ENCODE measurements at regions not wholly inside any gene's neighbourhood (a gene's known extent, or its start where the extent isn't known, plus 50 kb on each side); places are given as distances from the start of the nearest gene placed in this dataset.

DNA sequence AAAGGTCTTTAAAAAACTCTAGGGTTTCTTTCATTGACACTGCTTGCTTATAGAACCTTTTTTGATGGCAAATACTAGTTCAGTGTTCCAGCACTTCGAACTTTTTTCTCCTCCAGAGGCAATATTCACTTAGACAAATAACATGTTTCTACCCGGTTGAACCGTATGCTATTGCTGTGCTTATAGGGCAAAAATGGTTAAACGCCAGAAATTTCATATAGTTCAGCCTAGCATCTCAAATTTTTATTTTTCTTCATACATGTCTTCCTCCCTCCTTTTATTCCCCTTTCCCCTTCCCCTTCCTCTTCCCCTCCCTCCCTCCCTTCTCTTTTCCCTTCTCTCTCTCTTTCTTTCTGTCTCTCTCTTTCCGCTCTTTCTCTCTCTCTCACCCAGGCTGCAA, 96.9 kb upstream of the FSHR start:
- H3K27me3 ChIP-seq = no peaks in the 10 kb centered on the region
- H3K27ac ChIP-seq = no peak overlapping the region
- no peaks in the 10 kb centered on the region for H3K9me3 ChIP-seq
- TF ChIP-seq EP300 (IDR thresholded peaks at IDR 0.05; ENCODE audit: low read depth) (no peak), POLR2AphosphoS5 (IDR thresholded peaks at IDR 0.05) (no peak), POLR2A (IDR thresholded peaks at IDR 0.05) (no peak), CTCF (IDR thresholded peaks at IDR 0.05) (no peak)
- H3K36me3 ChIP-seq = no peaks in the 10 kb centered on the region
- 67 to 79% methylated on average over 5 of the region's 5 CpGs for WGBS, 2 donors (ENCODE audit: low coverage in 1 of 2)
- in situ Hi-C loops (cut with MboI; ENCODE audit: low pct_ligation_motif_present in 1 of 4, low pct_unique_long_range_greater_than_20kb in 1 of 4, low sequenced_read_pairs in 3 of 4) (no loop called here), intact Hi-C loops (cut with DNase I; ENCODE audit: low total_unique reads) (no loop called here)
- H3K4me3 ChIP-seq = no peak overlapping the region
- no peaks in the 10 kb centered on the region for H3K4me1 ChIP-seq
- no peak for DNase-seq

GRCh38 chr2:49248506-49248905, 94.2 kb upstream of the FSHR start:
- no peak for TF ChIP-seq CTCF (IDR thresholded peaks at IDR 0.05)
- TF ChIP-seq POLR2A (IDR thresholded peaks at IDR 0.05) = no peak
- no peak for TF ChIP-seq POLR2AphosphoS5 (IDR thresholded peaks at IDR 0.05)
- TF ChIP-seq EP300 (IDR thresholded peaks at IDR 0.05; ENCODE audit: low read depth) = no peak
- Histone ChIP-seq H3K27ac (no peak overlapping the region), H3K4me3 (no peak overlapping the region), H3K4me1 (no peaks in the 10 kb centered on the region), H3K36me3 (no peaks in the 10 kb centered on the region), H3K27me3 (no peaks in the 10 kb centered on the region), H3K9me3 (no peaks in the 10 kb centered on the region)
- in situ Hi-C loops (cut with MboI; ENCODE audit: low pct_ligation_motif_present in 1 of 4, low pct_unique_long_range_greater_than_20kb in 1 of 4, low sequenced_read_pairs in 3 of 4) (no loop called here), intact Hi-C loops (cut with DNase I; ENCODE audit: low total_unique reads) (no loop called here)
- DNase-seq = no peak
- 67 to 91% methylated on average over 1 of the region's 1 CpG for WGBS, 2 donors (ENCODE audit: low coverage in 1 of 2)

- Histone ChIP-seq H3K27ac (no peak overlapping the region), H3K4me1 (no peaks in the 10 kb centered on the region), H3K4me3 (no peak overlapping the region), H3K27me3 (no peaks in the 10 kb centered on the region), H3K36me3 (no peaks in the 10 kb centered on the region), H3K9me3 (no peaks in the 10 kb centered on the region)
- no peak for DNase-seq
- TF ChIP-seq EP300 (IDR thresholded peaks at IDR 0.05; ENCODE audit: low read depth) = no peak
- no peak for TF ChIP-seq POLR2A (IDR thresholded peaks at IDR 0.05)
- TF ChIP-seq POLR2AphosphoS5 (IDR thresholded peaks at IDR 0.05) = no peak
- no peak for TF ChIP-seq CTCF (IDR thresholded peaks at IDR 0.05)
- in situ Hi-C loops (cut with MboI; ENCODE audit: low pct_ligation_motif_present in 1 of 4, low pct_unique_long_range_greater_than_20kb in 1 of 4, low sequenced_read_pairs in 3 of 4) (no loop called here), intact Hi-C loops (cut with DNase I; ENCODE audit: low total_unique reads) (no loop called here)
These were observed 87.7 kb upstream of the FSHR start for GRCh38 chr2:49241991-49242390.

GRCh38 chr2:49241501-49241900, 87.2 kb upstream of the FSHR start:
- no peak for DNase-seq
- no peaks in the 10 kb centered on the region for H3K4me1 ChIP-seq
- no peak overlapping the region for H3K27ac ChIP-seq
- intact Hi-C loops (cut with DNase I; ENCODE audit: low total_unique reads) = no loop called here
- H3K9me3 ChIP-seq = no peaks in the 10 kb centered on the region
- TF ChIP-seq EP300 (IDR thresholded peaks at IDR 0.05; ENCODE audit: low read depth) = no peak
- no peak for TF ChIP-seq POLR2AphosphoS5 (IDR thresholded peaks at IDR 0.05)
- no peak for TF ChIP-seq POLR2A (IDR thresholded peaks at IDR 0.05)
- TF ChIP-seq CTCF (IDR thresholded peaks at IDR 0.05) = no peak
- no peak overlapping the region for H3K4me3 ChIP-seq
- no peaks in the 10 kb centered on the region for H3K27me3 ChIP-seq
- in situ Hi-C loops (cut with MboI; ENCODE audit: low pct_ligation_motif_present in 1 of 4, low pct_unique_long_range_greater_than_20kb in 1 of 4, low sequenced_read_pairs in 3 of 4) = no loop called here
- no peaks in the 10 kb centered on the region for H3K36me3 ChIP-seq

Data from transverse colon (tissue), 4 donors.